Effector memory CD8-positive, alpha-beta T cell (primary cell): ENCODE measurements at regions not wholly inside any gene's neighbourhood (a gene's known extent, or its start where the extent isn't known, plus 50 kb on each side); places are given as distances from the start of the nearest gene placed in this dataset.

Experiments
- ATAC-seq: fragments of 150-1000 bp; cut with Tn5 transposase; replicated peaks from 2 replicates; pipeline ENCODE4 v1.10.0; 2021; ENCODE audit warnings: mild to moderate bottlenecking, moderate library complexity
- DNase-seq, 3 experiments: peaks; one replicate each; pipeline ENCODE4 v3.0.0; 2021
- H3K27ac Mint-ChIP-seq, 2 donors: one replicate each; pipeline ENCODE4 v1.8.0; 2022; ENCODE audit warnings: mild to moderate bottlenecking in 2 of 2, mixed read lengths in 2 of 2, moderate library complexity in 2 of 2
- H3K27me3 Mint-ChIP-seq, 2 donors: one replicate each; pipeline ENCODE4 v1.8.0; 2022; ENCODE audit warnings: mixed read lengths in 2 of 2
- H3K36me3 Mint-ChIP-seq: one replicate; pipeline ENCODE4 v1.8.0; 2022; ENCODE audit warnings: mild to moderate bottlenecking, moderate library complexity, mixed read lengths; ENCODE audit not compliant: insufficient read depth
- H3K4me1 Mint-ChIP-seq, 2 donors: one replicate each; pipeline ENCODE4 v1.8.0; 2022; ENCODE audit warnings: low read depth in 2 of 2, mixed read lengths in 2 of 2
- H3K4me3 Mint-ChIP-seq, 2 donors: one replicate each; pipeline ENCODE4 v1.8.0; 2022; ENCODE audit warnings: mild to moderate bottlenecking in 2 of 2, mixed read lengths in 2 of 2, moderate library complexity in 2 of 2
- H3K9me3 Mint-ChIP-seq, 2 donors: one replicate each; pipeline ENCODE4 v1.8.0; 2022; ENCODE audit warnings: mixed read lengths in 2 of 2

DNA sequence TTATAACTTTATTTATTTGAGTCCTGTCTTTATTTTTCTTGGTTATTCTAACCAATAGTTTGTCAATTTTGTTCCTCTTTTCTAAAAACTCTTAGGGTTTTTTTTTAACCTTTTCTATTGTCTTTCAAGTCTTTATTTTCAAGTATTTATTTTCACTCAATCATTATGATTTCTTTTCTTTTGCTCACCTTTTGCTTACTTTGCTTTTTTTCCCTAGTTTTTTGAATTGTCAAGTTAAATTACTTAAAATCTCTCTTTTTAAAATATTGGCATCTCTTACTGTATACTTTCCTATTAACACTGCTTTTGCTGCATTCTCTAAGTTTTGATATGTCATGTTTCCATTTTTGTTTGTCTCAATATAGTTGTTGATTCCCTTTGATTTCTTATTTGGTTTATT is 396.8 kb upstream of the CCDC179 start:
- no peaks in the 10 kb centered on the region for H3K36me3 Mint-ChIP-seq
- DNase-seq (no peak), ATAC-seq (no peak)
- H3K27me3 Mint-ChIP-seq = no peaks in the 10 kb centered on the region
- peaks cover 0 to 2% of the 10 kb centered on the region in 2 donors for H3K9me3 Mint-ChIP-seq
- H3K27ac Mint-ChIP-seq = no peak overlapping the region
- no peaks in the 10 kb centered on the region for H3K4me1 Mint-ChIP-seq
- H3K4me3 Mint-ChIP-seq = no peak overlapping the region

GRCh38 chr11:23257556-23257955 is 397.3 kb upstream of the CCDC179 start:
- peaks cover 0 to 2% of the 10 kb centered on the region in 2 donors for H3K9me3 Mint-ChIP-seq
- ATAC-seq (no peak), DNase-seq (no peak)
- no peaks in the 10 kb centered on the region for H3K4me1 Mint-ChIP-seq
- no peaks in the 10 kb centered on the region for H3K36me3 Mint-ChIP-seq
- H3K27me3 Mint-ChIP-seq = no peaks in the 10 kb centered on the region
- H3K27ac Mint-ChIP-seq = no peak overlapping the region
- no peak overlapping the region for H3K4me3 Mint-ChIP-seq

- H3K4me3 Mint-ChIP-seq = no peak overlapping the region
- H3K36me3 Mint-ChIP-seq = no peaks in the 10 kb centered on the region
- no peaks in the 10 kb centered on the region for H3K27me3 Mint-ChIP-seq
- H3K9me3 Mint-ChIP-seq = peaks cover 6% of the 10 kb centered on the region in 2 donors
- no peaks in the 10 kb centered on the region for H3K4me1 Mint-ChIP-seq
- ATAC-seq (no peak), DNase-seq (no peak)
- no peak overlapping the region for H3K27ac Mint-ChIP-seq
Measured at GRCh38 chr11:23263466-23263865, 403.2 kb upstream of the CCDC179 start.

DNA sequence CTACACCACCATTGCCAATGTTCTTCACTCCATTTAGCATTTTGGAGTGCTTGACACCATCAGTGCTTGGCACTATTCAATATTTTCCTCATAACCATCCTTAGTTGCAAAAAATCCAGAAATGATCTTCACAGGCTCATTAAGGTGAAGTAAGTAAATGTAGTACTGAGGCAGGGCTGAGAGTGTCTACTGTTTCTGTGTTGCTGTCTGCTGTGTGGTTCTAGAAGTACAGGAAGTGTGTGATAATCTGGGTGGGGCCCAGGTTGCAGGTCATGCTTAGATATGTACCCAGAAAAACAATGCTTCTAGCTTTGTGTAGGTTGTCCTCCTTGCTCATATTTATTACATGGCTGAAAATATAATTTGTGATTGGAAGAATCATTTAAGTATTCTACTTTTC is 411.8 kb upstream of the CCDC179 start:
- Mint-ChIP-seq H3K4me1 (no peaks in the 10 kb centered on the region), H3K27me3 (no peaks in the 10 kb centered on the region), H3K36me3 (no peaks in the 10 kb centered on the region), H3K4me3 (no peak overlapping the region), H3K27ac (no peak overlapping the region), H3K9me3 (peaks cover 2 to 8% of the 10 kb centered on the region in 2 donors)
- ATAC-seq (no peak), DNase-seq (no peak)

DNA sequence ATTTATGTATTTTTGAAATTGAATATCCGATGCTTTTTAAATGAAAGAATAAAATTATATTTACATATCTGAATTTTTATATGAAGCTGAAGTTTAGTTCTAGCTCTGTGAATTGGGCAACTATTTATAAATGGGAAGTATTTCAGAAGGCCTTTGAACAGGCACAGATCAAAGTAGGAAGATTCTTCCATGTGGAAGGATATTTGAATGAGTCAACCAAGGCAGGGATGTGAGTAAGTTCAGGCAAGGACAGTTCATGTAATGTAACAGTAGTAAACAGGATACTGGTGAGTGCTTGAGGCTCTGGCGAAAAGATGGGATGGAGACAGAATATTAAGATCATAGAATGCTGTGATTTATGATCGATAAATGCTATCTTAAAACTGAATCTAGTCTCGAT is 417.8 kb upstream of the CCDC179 start:
- ATAC-seq = no peak
- Mint-ChIP-seq H3K9me3 (peaks cover 1 to 8% of the 10 kb centered on the region in 2 donors), H3K4me1 (no peaks in the 10 kb centered on the region), H3K27ac (no peak overlapping the region), H3K27me3 (no peaks in the 10 kb centered on the region), H3K4me3 (no peak overlapping the region), H3K36me3 (peaks cover 2% of the 10 kb centered on the region)
- no peak for DNase-seq

DNA sequence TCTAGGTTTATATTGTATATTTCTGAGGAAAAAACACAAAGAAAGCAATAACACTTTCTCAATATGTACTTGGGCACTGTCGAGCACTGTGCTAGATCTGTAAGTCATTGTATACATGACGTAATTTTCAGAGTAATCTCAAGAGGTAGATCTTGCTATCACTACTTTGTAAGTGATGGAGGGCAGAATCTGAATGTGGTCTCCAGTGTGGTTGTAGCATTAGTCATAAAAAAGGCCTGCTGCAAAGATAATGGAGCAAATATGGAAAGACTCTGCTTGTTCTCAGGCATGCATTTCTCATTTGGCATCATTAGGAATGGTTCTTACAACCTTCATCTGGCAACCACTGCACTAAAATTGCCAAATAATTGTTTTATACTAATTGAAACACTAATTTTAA is 419.8 kb upstream of the CCDC179 start:
- DNase-seq = no peak
- peaks cover 3 to 5% of the 10 kb centered on the region in 2 donors for H3K9me3 Mint-ChIP-seq
- H3K27me3 Mint-ChIP-seq = no peaks in the 10 kb centered on the region
- ATAC-seq = no peak
- H3K27ac Mint-ChIP-seq = no peak overlapping the region
- H3K4me3 Mint-ChIP-seq = no peak overlapping the region
- H3K4me1 Mint-ChIP-seq = no peaks in the 10 kb centered on the region
- peaks cover 2% of the 10 kb centered on the region for H3K36me3 Mint-ChIP-seq

DNA sequence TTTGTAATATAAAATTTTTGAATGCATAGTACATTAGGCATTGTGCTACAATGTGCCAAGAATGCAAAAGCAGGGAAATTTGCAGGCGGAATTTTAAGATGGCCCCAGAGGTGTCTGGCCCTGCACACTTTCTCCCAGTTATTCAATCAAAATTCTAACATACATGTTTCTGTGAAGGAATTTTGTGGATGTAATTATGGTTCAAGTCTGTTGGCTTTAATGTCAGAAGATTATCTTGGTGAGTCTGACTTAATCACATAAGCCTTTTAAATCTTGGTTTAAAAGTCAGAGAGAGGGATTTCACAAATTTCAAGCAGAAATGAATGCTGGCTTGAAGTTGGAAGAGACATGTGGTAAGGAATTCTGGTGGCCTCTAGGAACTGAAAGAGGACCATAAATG is 423.4 kb upstream of the CCDC179 start:
- peaks cover 2% of the 10 kb centered on the region for H3K36me3 Mint-ChIP-seq
- H3K27me3 Mint-ChIP-seq = no peaks in the 10 kb centered on the region
- H3K9me3 Mint-ChIP-seq = peaks cover 5 to 6% of the 10 kb centered on the region in 2 donors
- no peak for DNase-seq
- H3K4me3 Mint-ChIP-seq = no peak overlapping the region
- H3K27ac Mint-ChIP-seq = no peak overlapping the region
- no peaks in the 10 kb centered on the region for H3K4me1 Mint-ChIP-seq
- no peak for ATAC-seq

DNA sequence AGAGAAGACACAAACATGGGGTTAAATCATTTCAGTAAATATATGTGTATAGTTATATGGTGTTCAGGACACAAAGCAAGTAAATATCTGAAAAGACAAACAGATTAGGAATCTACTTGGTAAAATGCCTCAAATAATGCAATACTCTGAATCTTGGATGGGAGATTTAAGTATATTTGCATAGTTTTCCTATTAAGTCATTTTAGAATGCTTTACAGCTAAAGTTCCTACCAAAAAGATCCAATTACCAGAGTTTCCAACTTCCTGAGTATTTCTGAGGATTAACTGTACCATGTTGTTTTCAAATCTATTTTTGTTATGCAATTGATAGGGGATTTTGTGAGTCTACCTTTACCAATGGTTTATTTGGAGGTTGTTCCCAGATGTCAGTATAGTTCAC is 424.4 kb upstream of the CCDC179 start:
- no peak for ATAC-seq
- peaks cover 5 to 6% of the 10 kb centered on the region in 2 donors for H3K9me3 Mint-ChIP-seq
- no peaks in the 10 kb centered on the region for H3K27me3 Mint-ChIP-seq
- H3K27ac Mint-ChIP-seq = no peak overlapping the region
- no peak overlapping the region for H3K4me3 Mint-ChIP-seq
- H3K36me3 Mint-ChIP-seq = peaks cover 2% of the 10 kb centered on the region
- no peak for DNase-seq
- no peaks in the 10 kb centered on the region for H3K4me1 Mint-ChIP-seq

DNA sequence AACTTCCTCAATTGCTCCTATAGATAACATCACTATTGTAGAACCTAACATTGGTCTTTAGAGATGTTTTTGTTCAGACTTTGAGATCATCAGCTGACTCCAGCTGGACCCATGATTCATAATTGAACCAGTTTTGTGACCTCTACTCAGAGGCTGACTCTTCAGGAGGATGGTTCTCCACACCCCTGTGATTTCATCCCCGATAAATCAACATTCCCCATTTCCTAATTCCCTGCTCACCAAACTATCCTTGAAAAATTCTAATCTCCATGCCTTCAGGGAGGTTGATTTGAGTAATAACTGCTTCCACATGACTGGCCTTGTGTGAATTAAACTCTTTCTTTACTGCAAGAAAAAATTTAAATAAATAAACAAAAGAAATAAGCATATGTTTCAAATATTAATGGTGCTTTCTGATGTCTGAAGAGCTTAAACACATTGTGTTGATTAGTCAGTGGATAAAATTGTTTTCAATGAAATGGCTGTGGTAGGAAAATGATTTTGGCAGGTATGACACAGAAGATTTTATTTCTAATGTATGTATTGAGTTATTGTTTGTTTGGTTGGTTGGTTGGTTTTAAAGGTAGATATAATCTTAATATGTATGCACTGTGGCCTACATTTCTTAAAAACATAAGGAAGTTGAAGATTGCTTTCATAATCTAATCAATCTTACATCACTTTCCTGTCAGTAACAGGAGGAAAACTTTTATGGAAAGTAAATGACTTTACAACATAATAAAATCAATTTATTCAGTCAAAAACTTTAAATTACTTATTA is 427.9 kb upstream of the CCDC179 start:
- Mint-ChIP-seq H3K9me3 (peaks cover 6 to 8% of the 10 kb centered on the region in 2 donors), H3K27me3 (no peaks in the 10 kb centered on the region), H3K4me3 (no peak overlapping the region), H3K4me1 (no peaks in the 10 kb centered on the region), H3K27ac (no peak overlapping the region), H3K36me3 (no peaks in the 10 kb centered on the region)
- DNase-seq (no peak), ATAC-seq (no peak)

DNA sequence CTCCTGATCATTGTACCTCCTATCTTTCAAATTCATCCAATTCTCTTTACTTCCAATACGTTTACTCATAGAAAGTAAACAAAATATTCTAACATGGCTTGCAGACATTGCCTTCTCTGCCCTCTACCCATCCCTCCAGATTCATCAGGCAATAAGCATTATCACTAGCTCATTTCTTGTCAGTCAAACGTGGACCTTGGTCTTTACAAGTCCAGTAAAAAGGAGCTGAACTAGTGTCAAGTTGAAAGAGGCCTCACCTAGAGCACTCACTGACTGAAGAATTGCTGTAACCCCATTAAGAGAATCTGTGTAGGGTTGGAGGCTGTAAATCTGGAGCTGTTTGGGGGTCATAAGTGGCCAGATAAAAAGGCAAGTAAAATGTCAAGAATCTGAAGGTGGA is 435.0 kb upstream of the CCDC179 start:
- DNase-seq (no peak), ATAC-seq (no peak)
- Mint-ChIP-seq H3K27me3 (no peaks in the 10 kb centered on the region), H3K4me1 (no peaks in the 10 kb centered on the region), H3K36me3 (no peaks in the 10 kb centered on the region), H3K27ac (no peak overlapping the region), H3K4me3 (no peak overlapping the region), H3K9me3 (peaks cover 0 to 8% of the 10 kb centered on the region in 2 donors)

- Mint-ChIP-seq H3K27ac (no peak overlapping the region), H3K27me3 (no peaks in the 10 kb centered on the region), H3K9me3 (peaks cover 7 to 11% of the 10 kb centered on the region in 2 donors), H3K4me3 (no peak overlapping the region), H3K4me1 (no peaks in the 10 kb centered on the region), H3K36me3 (no peaks in the 10 kb centered on the region)
- no peak for DNase-seq
- no peak for ATAC-seq
Measured at GRCh38 chr11:23308041-23308440, 447.8 kb upstream of the CCDC179 start.

DNA sequence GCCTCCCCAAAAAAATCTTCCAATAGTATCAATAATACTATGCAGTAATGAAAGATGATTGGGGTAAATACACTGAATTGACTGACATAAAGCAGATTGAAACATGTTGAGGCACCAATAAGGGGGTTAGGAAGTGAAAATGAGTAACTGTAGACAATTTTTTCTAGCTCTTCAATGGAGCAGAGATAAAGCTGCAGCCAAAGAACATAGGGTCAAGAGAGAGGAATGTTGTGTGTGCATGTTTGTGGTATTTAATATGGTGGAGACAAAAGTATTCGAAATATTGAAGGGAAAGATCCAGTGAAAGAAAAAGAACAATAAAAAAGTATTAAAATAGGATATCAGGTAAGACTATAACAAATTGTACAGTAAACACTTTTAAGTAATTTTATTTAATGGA is 450.0 kb upstream of the CCDC179 start:
- Mint-ChIP-seq H3K4me1 (no peaks in the 10 kb centered on the region), H3K36me3 (no peaks in the 10 kb centered on the region), H3K9me3 (peaks cover 7 to 11% of the 10 kb centered on the region in 2 donors), H3K27me3 (no peaks in the 10 kb centered on the region), H3K27ac (no peak overlapping the region), H3K4me3 (no peak overlapping the region)
- DNase-seq (no peak), ATAC-seq (no peak)

DNA sequence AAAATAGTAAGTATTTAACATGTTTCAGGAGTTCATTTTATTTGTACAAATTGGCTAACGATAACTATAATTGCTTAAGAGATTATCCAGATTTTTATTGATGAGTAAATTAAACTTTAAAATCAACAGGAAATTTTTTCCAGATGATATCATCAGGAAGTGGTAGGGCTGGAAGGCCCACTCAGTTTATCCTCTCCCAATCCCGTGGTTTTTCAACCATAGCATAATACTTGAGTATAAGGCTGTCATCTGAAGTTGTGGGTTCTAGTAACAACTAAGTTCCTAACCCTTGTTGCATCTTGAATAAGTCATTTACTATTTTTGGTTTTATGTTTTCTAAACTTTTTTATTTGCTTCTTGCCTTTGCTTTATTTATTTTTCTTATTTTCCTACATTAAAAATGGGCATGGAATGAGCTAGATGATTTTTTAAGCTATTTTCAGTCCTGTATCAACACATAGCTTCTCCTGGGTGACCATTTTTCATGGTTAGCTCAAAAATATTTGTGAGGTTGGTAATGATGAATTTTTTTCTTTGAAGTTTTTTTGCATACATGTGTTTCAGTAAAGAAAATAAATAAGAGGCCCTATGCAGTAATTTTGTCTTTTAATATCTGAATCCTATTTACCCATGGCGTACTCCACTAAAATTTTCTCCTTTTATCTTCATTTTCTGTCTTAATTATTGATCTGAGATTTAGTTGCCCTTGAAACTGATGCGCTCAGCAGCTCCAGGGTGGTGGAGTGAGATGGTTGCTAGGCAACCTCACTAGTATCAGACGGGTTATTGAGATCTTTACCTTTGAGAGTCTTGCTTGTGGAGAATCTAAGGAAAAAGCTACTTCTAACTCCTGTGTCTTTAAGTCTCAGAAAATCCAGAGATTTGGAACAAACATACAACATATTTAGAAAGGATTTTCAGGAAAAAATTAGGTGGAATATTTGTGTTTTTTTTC is 452.0 kb upstream of the CCDC179 start:
- DNase-seq = no peak
- ATAC-seq = no peak
- Mint-ChIP-seq H3K4me1 (no peaks in the 10 kb centered on the region), H3K27ac (no peak overlapping the region), H3K36me3 (no peaks in the 10 kb centered on the region), H3K9me3 (peaks cover 7 to 9% of the 10 kb centered on the region in 2 donors), H3K4me3 (no peak overlapping the region), H3K27me3 (no peaks in the 10 kb centered on the region)

DNA sequence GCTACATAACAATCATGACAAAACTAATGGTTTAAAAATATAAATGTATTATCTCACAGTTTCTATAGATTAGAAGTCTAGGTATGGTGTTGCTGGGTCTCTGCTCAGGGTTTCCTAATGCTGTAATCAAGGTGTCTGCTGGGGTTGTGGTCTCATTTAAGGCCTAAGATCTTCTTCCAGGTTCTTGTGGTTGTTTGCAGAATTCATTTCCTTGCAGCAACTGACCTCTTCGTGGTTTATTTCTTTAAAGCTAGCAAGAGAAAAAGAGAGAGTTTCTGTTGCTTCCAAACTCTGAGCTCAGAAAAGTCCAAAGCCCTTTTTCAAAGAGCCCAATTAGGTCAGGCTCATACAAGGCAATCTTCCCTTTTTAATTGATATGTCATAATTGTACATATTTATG is 452.7 kb upstream of the CCDC179 start:
- Mint-ChIP-seq H3K4me1 (no peaks in the 10 kb centered on the region), H3K27ac (no peak overlapping the region), H3K27me3 (no peaks in the 10 kb centered on the region), H3K4me3 (no peak overlapping the region), H3K36me3 (no peaks in the 10 kb centered on the region), H3K9me3 (peaks cover 7% of the 10 kb centered on the region in 2 donors)
- ATAC-seq (no peak), DNase-seq (no peak)
